HCT116 (cell line): ENCODE measurements at regions not wholly inside any gene's neighbourhood (a gene's known extent, or its start where the extent isn't known, plus 50 kb on each side); places are given as distances from the start of the nearest gene placed in this dataset.
"Not testable (repeated sequence)": the region's sequence is repeated elsewhere in the genome, so short reads cannot be mapped to it uniquely, and the experiment has no call there.

Experiments used
- ATAC-seq: fragments of 200-7000 bp; cut with Tn5 transposase; 2 replicates; pipeline ENCODE4 v1.9.1; 2020; ENCODE audit warnings: mild to moderate bottlenecking, moderate library complexity
- BruUV-seq: library from RNA; stranded (reverse); fragments of 400-500 nt; replicated peaks from 2 replicates; lab custom pipeline; 2021; lab: Mats Ljungman, UMichigan
- CTCF ChIA-PET: fragments of 300-600 bp; sonication (Branson Sonifier 250); formaldehyde crosslinking; loops from one replicate; lab custom pipeline; 2021; ENCODE audit warnings: antibody characterized with exemption; lab: Charles Lee
- POLR2A ChIA-PET: fragments of 300-600, 350-600 bp; sonication (Branson Sonifier 250); formaldehyde crosslinking; loops from one replicate; lab custom pipeline; 2021; ENCODE audit warnings: antibody characterized with exemption; lab: Charles Lee
- RAD21 ChIA-PET, 2 experiments: fragments of 300-600 bp; sonication (Branson Sonifier 250); formaldehyde crosslinking; loops; one replicate each; lab custom pipeline; 2023; ENCODE audit warnings: low total read pairs in 2 of 2; ENCODE audit not compliant: uncharacterized antibody in 2 of 2, unreplicated experiment in 2 of 2, low non-redundant PET in 1 of 2; lab: Charles Lee
- DNase-seq: peaks from one replicate; pipeline ENCODE4 v3.0.0-alpha.2; 2010; ENCODE audit warnings: low read depth, low spot score
- H2AFZ ChIP-seq: fragments of 200-600 bp; shearing (Covaris generic), sonication (generic); 2 replicates; pipeline ENCODE4 v1.6.1; 2017; ENCODE audit warnings: low read depth, mixed run types, mixed read lengths, antibody characterized with exemption, low read length; ENCODE audit not compliant: poor library complexity, severe bottlenecking
- H3K27ac ChIP-seq: 2 replicates; pipeline ENCODE4 v1.5.1; 2012; ENCODE audit warnings: low read depth, low read length
- H3K27me3 ChIP-seq: fragments of 200-600 bp; sonication (generic); 2 replicates; pipeline ENCODE4 v1.6.1; 2016; ENCODE audit warnings: mixed run types, low read length, mixed read lengths; ENCODE audit not compliant: insufficient read depth
- H3K36me3 ChIP-seq, 2 experiments: fragments of 200-500 bp in 1 of 2; fragments of 200-600 bp in 1 of 2; sonication (Bioruptor generic) in 1 of 2; sonication (generic) in 1 of 2; 2 replicates each; pipeline versions ENCODE4 v1.5.1 to v1.6.1; 2014 to 2016; ENCODE audit warnings: low read length in 2 of 2, inconsistent platforms in 1 of 2, mixed read lengths in 1 of 2, mixed run types in 1 of 2; ENCODE audit not compliant: insufficient read depth in 2 of 2, control insufficient read depth in 1 of 2
- H3K4me1 ChIP-seq, 2 experiments: fragments of 200-600 bp in 1 of 2; sonication (generic) in 1 of 2; 2 replicates each; pipeline versions ENCODE4 v1.5.1 to v1.6.1; 2012 to 2017; ENCODE audit warnings: low read length in 2 of 2, inconsistent platforms in 1 of 2, mild to moderate bottlenecking in 1 of 2, mixed read lengths in 1 of 2, mixed run types in 1 of 2, moderate library complexity in 1 of 2; ENCODE audit not compliant: insufficient read depth in 2 of 2, control insufficient read depth in 1 of 2
- H3K4me2 ChIP-seq: fragments of 200-600 bp; sonication (generic); 2 replicates; pipeline ENCODE4 v1.6.1; 2017; ENCODE audit warnings: mixed run types, low read length, mixed read lengths
- H3K4me3 ChIP-seq, 2 experiments: fragments of 200-600 bp in 1 of 2; sonication (generic) in 1 of 2; replicated peaks in 1 of 2; 2 replicates each; pipeline ENCODE4 v1.5.1; 2011 to 2016; ENCODE audit warnings: low read length in 2 of 2, control low read depth in 1 of 2, low read depth in 1 of 2, mild to moderate bottlenecking in 1 of 2, mixed read lengths in 1 of 2, mixed run types in 1 of 2
- H3K79me2 ChIP-seq: fragments of 200-600 bp; sonication (generic); 2 replicates; pipeline ENCODE4 v1.6.1; 2017; ENCODE audit warnings: mild to moderate bottlenecking, mixed run types, low read length, moderate library complexity, mixed read lengths; ENCODE audit not compliant: insufficient read depth
- H3K9ac ChIP-seq: fragments of 200-600 bp; sonication (generic); 2 replicates; pipeline ENCODE4 v1.6.1; 2016; ENCODE audit warnings: low read length, mixed read lengths
- H3K9me2 ChIP-seq: fragments of 200-600 bp; sonication (generic), shearing (Covaris generic); 2 replicates; pipeline ENCODE4 v1.6.1; 2017; ENCODE audit warnings: mixed run types, mild to moderate bottlenecking, moderate library complexity; ENCODE audit not compliant: insufficient read depth
- H3K9me3 ChIP-seq, 2 experiments: fragments of 200-500 bp in 1 of 2; fragments of 200-600 bp in 1 of 2; sonication (Bioruptor generic) in 1 of 2; sonication (generic) in 1 of 2; 2 replicates each; pipeline ENCODE4 v1.6.1; 2014 to 2017; ENCODE audit warnings: low read length in 2 of 2, mixed read lengths in 2 of 2, inconsistent platforms in 1 of 2, low read depth in 1 of 2, mild to moderate bottlenecking in 1 of 2, mixed run types in 1 of 2, moderate library complexity in 1 of 2; ENCODE audit not compliant: control insufficient read depth in 1 of 2, insufficient read depth in 1 of 2
- H4K20me1 ChIP-seq: fragments of 200-600 bp; sonication (generic), shearing (Covaris generic); 2 replicates; pipeline ENCODE4 v1.6.1; 2017; ENCODE audit warnings: mixed run types, mild to moderate bottlenecking, moderate library complexity; ENCODE audit not compliant: insufficient read depth
- CBX3 ChIP-seq: IDR thresholded peaks from 2 replicates; pipeline ENCODE4 v1.6.1; 2012; ENCODE audit warnings: low read depth
- JUND ChIP-seq: IDR thresholded peaks from 2 replicates; pipeline ENCODE4 v1.6.1; 2012
- POLR2AphosphoS5 ChIP-seq: IDR thresholded peaks from 2 replicates; pipeline ENCODE4 v1.6.1; 2011; ENCODE audit warnings: mild to moderate bottlenecking, low read depth, low read length, moderate library complexity
- SP1 ChIP-seq: IDR thresholded peaks from 2 replicates; pipeline ENCODE4 v1.6.1; 2012; ENCODE audit warnings: low read depth
- intact Hi-C: fragments of 100-400 bp; cut with micrococcal nuclease; formaldehyde crosslinking; loops from 2 replicates; pipeline ENCODE4 v1.10.0; 2022
- TF ChIP-seq, protein P1 (sequence below): IDR thresholded peaks from 2 replicates; pipeline ENCODE4 v1.6.1; 2012

DNA sequence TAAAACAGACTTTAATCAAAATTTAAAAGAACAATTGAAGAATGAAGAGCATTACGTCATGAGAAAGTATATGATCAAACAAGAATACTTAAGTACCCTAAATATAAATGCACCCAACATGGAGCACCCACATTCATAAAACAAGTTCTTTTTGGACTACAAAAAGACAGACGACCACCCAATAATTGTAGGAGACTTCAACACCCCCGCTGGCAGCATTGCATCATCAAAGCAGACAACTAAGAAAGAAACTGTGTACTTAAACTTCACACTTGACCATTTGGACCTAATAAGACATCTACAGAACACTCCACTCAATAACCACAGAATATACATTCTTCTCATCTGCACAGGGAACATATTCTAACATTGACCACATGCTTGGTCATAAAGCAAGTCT is 291.7 kb upstream of the ZNF322 start:
- ATAC-seq, H2AFZ ChIP-seq, H3K27ac ChIP-seq, H3K27me3 ChIP-seq, H3K79me2 ChIP-seq, H3K4me3 ChIP-seq, H3K4me2 ChIP-seq, POLR2A ChIA-PET, H3K9me2 ChIP-seq, DNase-seq, H4K20me1 ChIP-seq, intact Hi-C loops, H3K4me1 ChIP-seq, H3K9me3 ChIP-seq, RAD21 ChIA-PET, H3K9ac ChIP-seq, BruUV-seq, H3K36me3 ChIP-seq, CTCF ChIA-PET: not testable (repeated sequence)

DNA sequence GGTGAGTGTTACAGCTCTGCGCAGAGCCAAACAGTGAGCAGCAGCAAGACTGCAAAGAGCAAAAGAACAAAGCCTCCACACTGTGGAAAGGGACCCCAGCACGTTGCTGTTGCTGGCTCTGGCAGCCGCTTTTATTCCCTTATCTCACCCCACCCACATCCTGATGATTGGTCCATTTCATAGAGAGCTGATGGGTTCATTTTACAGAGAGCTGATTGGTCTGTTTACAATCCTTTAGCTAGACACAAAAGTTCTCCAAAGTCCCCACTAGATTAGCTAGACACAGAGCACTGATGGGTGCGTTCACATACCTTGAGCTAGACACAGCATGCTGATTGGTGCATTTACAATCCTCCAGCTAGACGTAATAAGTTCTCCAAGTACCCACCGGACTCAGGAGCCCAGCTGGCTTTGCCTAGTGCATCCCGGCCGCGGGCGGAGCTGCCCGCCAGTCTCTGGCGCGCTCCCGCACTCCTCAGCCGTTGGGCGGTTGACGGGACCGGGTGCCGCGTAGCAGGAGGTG is 291.4 kb upstream of the PRSS16 start:
- H3K9me3 ChIP-seq, H3K4me1 ChIP-seq, H3K9me2 ChIP-seq, H4K20me1 ChIP-seq, H3K27me3 ChIP-seq, CTCF ChIA-PET, BruUV-seq, H3K36me3 ChIP-seq, intact Hi-C loops, RAD21 ChIA-PET, H3K79me2 ChIP-seq, H2AFZ ChIP-seq, ATAC-seq: not testable (repeated sequence)
- peak; percentile 86 for DNase-seq
- Histone ChIP-seq H3K4me3 (peak overlapping the region; percentile 28 to 45), H3K4me2 (peak overlapping the region; percentile 49), H3K9ac (peak overlapping the region; percentile 33; the same call in 1 of the 2 replicates), H3K27ac (peak overlapping the region; percentile 62)
- TF ChIP-seq POLR2AphosphoS5 (peak; percentile 63), JUND (peak; percentile 8; the same call in 1 of the 2 replicates), SP1 (peak; percentile 42), CBX3 (peak; percentile 44; the same call in 1 of the 2 replicates)
- TF ChIP-seq, protein P1, sequence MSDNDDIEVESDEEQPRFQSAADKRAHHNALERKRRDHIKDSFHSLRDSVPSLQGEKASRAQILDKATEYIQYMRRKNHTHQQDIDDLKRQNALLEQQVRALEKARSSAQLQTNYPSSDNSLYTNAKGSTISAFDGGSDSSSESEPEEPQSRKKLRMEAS = peak; percentile 18; the same call in 1 of the 2 replicates
- POLR2A ChIA-PET = interaction anchor here (1.1 kb wide), 1 partner anchor 177 kb away, joined by 8 read pairs; a partner anchor contains a TSS
